SK-N-MC (cell line): ENCODE measurements at regions not wholly inside any gene's neighbourhood (a gene's known extent, or its start where the extent isn't known, plus 50 kb on each side); places are given as distances from the start of the nearest gene placed in this dataset.
"Not testable (repeated sequence)": the region's sequence is repeated elsewhere in the genome, so short reads cannot be mapped to it uniquely, and the experiment has no call there.

ENCODE experiments used
- DNase-seq: peaks from one replicate; pipeline ENCODE4 v3.0.0-alpha.2; 2011; ENCODE audit warnings: low read depth, low spot score
- H3K27ac ChIP-seq: fragments of 200-600 bp; sonication (generic); 2 replicates; pipeline ENCODE4 v1.5.1; 2016; ENCODE audit warnings: mixed run types
- H3K36me3 ChIP-seq: fragments of 200-600 bp; sonication (generic); 2 replicates; pipeline ENCODE4 v1.6.1; 2017; ENCODE audit warnings: antibody characterized with exemption, low read length, mixed read lengths; ENCODE audit not compliant: insufficient read depth
- H3K4me3 ChIP-seq: fragments of 200-600 bp; sonication (generic); 2 replicates; pipeline ENCODE4 v1.5.1; 2016
- H3K9ac ChIP-seq: fragments of 200-600 bp; sonication (generic); 2 replicates; pipeline ENCODE4 v1.8.0; 2017; ENCODE audit warnings: mixed run types, mixed read lengths; ENCODE audit not compliant: insufficient read length
- H3K9me3 ChIP-seq: fragments of 200-600 bp; sonication (generic); 2 replicates; pipeline ENCODE4 v1.6.1; 2017; ENCODE audit warnings: low read depth, mild to moderate bottlenecking, antibody characterized with exemption, low read length, moderate library complexity, mixed read lengths
- EZH2 ChIP-seq: fragments of 200-600 bp; sonication (generic); IDR thresholded peaks from one replicate; pipeline ENCODE4 v1.6.1; 2017; ENCODE audit warnings: antibody characterized with exemption
- FOXP2 ChIP-seq: optimal IDR thresholded peaks from 2 replicates; pipeline ENCODE3; 2011; ENCODE audit warnings: mild to moderate bottlenecking, moderate library complexity; ENCODE audit not compliant: insufficient read depth; ENCODE audit errors: extremely low read length, control extremely low read depth
- POLR2AphosphoS5 ChIP-seq: IDR thresholded peaks from 2 replicates; pipeline ENCODE4 v1.6.1; 2012; ENCODE audit warnings: mild to moderate bottlenecking, low read depth, low read length, borderline replicate concordance

- Histone ChIP-seq H3K9ac (no peak overlapping the region), H3K36me3 (no peaks in the 10 kb centered on the region), H3K4me3 (no peak overlapping the region), H3K9me3 (no peaks in the 10 kb centered on the region), H3K27ac (no peak overlapping the region)
- TF ChIP-seq FOXP2 (no peak), POLR2AphosphoS5 (no peak), EZH2 (no peak)
- DNase-seq = no peak
Measured at GRCh38 chr20:47974234-47974878, 189.1 kb upstream of the SULF2 start.

- no peaks in the 10 kb centered on the region for H3K9me3 ChIP-seq
- H3K4me3 ChIP-seq = no peak overlapping the region
- TF ChIP-seq FOXP2 (no peak), EZH2 (no peak), POLR2AphosphoS5 (no peak)
- H3K36me3 ChIP-seq = no peaks in the 10 kb centered on the region
- no peak overlapping the region for H3K9ac ChIP-seq
- no peak overlapping the region for H3K27ac ChIP-seq
- DNase-seq = no peak
Measured at GRCh38 chr20:47973519-47974233, 188.4 kb upstream of the SULF2 start.

- no peak overlapping the region for H3K27ac ChIP-seq
Measured at GRCh38 chr20:47972916-47973309, 187.6 kb upstream of the SULF2 start.

DNA sequence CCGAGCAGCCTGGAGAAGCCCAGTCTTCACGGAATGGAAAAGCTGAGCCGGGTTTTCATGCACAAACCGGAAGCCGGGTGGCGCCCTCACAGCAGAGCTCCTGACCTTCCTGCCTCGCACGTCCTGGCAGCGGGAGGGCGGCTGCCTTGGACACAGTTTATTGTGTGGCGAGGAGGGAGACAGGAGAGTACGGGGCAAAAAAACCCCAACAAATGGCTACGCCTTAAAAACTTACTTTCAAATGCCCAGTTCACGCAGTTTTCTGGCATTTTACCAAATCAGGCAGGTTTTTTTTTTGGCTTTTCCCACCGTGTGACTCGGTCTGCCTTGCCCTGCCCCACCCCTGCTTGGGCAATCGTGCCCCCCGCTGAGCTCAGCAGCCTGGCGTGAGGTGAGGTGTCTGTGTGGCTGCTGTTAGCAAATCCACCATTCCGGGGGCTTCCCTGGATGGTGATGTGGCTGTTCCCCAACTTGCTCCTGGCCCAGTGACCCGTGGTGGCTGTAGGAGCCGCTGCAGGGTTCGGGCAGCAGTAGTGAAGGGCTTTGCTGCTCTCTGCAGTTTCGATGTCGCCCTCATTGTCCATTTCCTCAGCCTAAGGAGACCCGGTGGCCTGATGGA is 187.1 kb upstream of the SULF2 start:
- DNase-seq, H3K36me3 ChIP-seq, H3K4me3 ChIP-seq, H3K9ac ChIP-seq, H3K9me3 ChIP-seq, H3K27ac ChIP-seq: not testable (repeated sequence)

More at GRCh38 chr20:47972916-47973309, 187.6 kb upstream of the SULF2 start:
- no peak overlapping the region for H3K4me3 ChIP-seq
- no peak overlapping the region for H3K9ac ChIP-seq
- H3K9me3 ChIP-seq = no peaks in the 10 kb centered on the region
- no peaks in the 10 kb centered on the region for H3K36me3 ChIP-seq
- no peak for DNase-seq
- TF ChIP-seq POLR2AphosphoS5 (no peak), FOXP2 (no peak), EZH2 (no peak)

DNA sequence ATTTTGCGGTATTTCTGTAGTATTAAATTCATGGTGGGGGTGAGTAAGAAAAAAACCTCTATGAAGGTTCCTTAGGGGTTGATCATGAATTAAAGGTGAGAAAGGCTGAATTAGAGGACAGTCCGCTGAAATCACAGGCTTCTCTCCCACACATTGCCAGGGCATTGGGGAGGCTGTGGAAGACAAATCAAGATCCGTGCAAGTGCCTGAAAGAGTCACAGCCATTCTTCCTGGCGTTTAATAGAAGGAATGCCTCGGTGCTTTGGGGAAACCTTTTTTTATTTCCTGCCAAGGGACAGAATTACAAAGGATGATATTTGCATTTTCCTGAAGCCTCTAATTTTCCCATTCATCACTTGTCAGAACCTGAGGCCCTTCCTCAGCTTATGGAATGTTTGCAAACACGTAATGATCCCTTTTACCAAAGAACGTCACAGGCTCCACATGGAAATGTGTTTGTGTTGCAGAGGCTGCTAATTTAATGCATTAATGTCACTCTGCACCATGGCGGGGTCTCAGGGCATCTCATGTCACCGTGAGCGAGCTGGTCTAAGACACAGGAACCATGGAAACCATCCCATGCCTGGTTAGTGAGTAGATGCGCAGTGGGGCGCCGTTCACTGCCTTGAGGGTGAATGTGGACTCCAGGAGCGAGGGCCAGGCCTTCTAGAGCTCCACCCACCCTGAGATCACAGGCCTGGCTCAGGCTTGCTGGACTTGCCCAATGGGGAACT is 185.9 kb upstream of the SULF2 start:
- DNase-seq = no peak
- Histone ChIP-seq H3K36me3 (no peaks in the 10 kb centered on the region), H3K9ac (no peak overlapping the region), H3K27ac (peak overlapping the region; percentile 55; the same call in 1 of the 2 replicates), H3K4me3 (peak overlapping the region; percentile 45), H3K9me3 (no peaks in the 10 kb centered on the region)
- no peak for TF ChIP-seq EZH2
- TF ChIP-seq POLR2AphosphoS5 = no peak
- no peak for TF ChIP-seq FOXP2

DNA sequence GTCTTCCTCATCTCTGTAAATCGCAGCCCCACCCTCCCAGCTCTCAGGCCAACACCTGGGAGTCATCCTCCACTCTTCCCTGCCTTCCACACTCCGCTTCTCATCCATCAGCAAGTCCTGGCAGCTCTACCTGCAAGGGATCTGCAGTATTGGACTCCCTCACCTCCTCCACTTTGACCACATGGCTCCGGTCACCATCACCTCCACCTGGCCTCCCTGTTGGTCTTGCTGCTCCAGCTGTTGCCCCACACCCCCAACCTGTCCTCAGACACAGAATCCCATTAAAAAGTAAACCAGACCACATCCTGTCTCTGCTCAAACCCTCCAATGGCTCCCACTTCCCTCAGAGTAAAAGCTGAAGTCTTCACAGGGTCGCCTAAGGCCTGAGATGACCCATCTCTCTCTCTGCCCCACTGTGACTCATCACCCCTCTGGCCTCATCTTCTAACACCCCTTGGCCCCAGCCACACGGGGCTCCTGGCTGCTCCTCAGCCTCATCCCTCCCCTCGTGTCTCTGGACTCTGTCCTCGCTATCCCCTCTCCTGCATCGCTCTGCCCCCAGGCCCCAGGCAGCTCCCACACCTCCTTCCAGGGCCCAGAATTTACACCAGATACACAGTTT is 185.1 kb upstream of the SULF2 start:
- H3K36me3 ChIP-seq = no peaks in the 10 kb centered on the region
- TF ChIP-seq POLR2AphosphoS5 (no peak), FOXP2 (no peak), EZH2 (no peak)
- no peak overlapping the region for H3K9ac ChIP-seq
- H3K9me3 ChIP-seq = no peaks in the 10 kb centered on the region
- peak overlapping the region; percentile 55; the same call in 1 of the 2 replicates for H3K27ac ChIP-seq
- DNase-seq = no peak
- H3K4me3 ChIP-seq = peak overlapping the region; percentile 45

- no peak for TF ChIP-seq POLR2AphosphoS5
- TF ChIP-seq EZH2 = no peak
- TF ChIP-seq FOXP2 = no peak
- no peak overlapping the region for H3K27ac ChIP-seq
- no peak overlapping the region for H3K9ac ChIP-seq
- H3K4me3 ChIP-seq = no peak overlapping the region
- no peaks in the 10 kb centered on the region for H3K36me3 ChIP-seq
- DNase-seq = no peak
- H3K9me3 ChIP-seq = no peaks in the 10 kb centered on the region
Measured at GRCh38 chr20:47969426-47969825, 184.1 kb upstream of the SULF2 start.

DNA sequence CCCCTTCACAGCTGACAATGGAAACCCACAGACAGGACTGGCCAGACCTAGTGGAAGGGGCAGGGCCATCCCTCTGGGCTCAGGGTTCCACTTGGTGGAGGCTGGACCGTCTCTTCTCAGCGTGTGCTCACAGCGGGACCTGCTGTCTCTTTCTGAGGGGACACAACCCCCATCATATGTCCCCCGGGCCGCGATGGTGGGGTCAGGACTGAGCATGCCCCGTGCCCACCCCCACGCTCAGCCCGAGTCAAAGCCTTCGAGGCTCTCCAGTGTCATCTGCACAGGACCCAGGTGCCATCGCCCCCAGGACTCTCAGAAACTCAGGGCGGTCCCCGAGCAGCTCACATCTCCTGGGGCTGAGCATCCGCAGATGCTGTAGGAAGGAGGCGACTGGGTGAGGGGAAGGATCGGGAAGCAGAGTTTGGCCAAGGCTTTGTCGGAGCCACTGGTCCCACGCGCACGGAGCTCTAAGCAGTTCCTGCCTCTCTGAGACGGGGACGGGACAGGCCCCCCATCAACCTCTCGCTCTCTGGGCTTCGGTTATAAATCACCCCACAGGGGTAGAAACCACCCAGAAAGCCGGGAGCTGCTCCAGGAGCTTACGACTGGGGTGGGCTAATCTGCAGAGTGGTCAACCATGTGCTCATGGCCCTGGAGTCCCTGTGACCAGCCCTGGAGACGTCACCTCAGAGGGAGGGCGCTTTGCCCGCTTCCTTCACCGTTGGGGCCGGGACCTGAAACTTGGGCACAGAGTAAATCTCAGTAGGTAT is 183.4 kb upstream of the SULF2 start:
- no peak for DNase-seq
- Histone ChIP-seq H3K4me3 (no peak overlapping the region), H3K9me3 (no peaks in the 10 kb centered on the region)

More for the DNA sequence above, 183.4 kb upstream of the SULF2 start:
- Histone ChIP-seq H3K9ac (no peak overlapping the region), H3K36me3 (no peaks in the 10 kb centered on the region), H3K27ac (no peak overlapping the region)
- TF ChIP-seq EZH2 (no peak), FOXP2 (no peak)
